A549 (cell line): ENCODE measurements at regions not wholly inside any gene's neighbourhood (a gene's known extent, or its start where the extent isn't known, plus 50 kb on each side); places are given as distances from the start of the nearest gene placed in this dataset.

Experiments
- BHLHE40 ChIP-seq: IDR thresholded peaks from 2 replicates; pipeline ENCODE4 v1.6.1; 2012; ENCODE audit warnings: low read depth, low read length, inconsistent platforms
- HDAC2 ChIP-seq: fragments of 200-600 bp; sonication (generic); IDR thresholded peaks from 2 replicates; pipeline ENCODE4 v1.6.1; 2016
- MAX ChIP-seq: IDR thresholded peaks from 2 replicates; pipeline ENCODE4 v1.6.1; 2012
- RFX5 ChIP-seq: fragments of 450-650 bp; IDR thresholded peaks from 2 replicates; pipeline ENCODE4 v1.7.1; 2014; ENCODE audit warnings: antibody characterized with exemption, mild to moderate bottlenecking, moderate library complexity
- USF2 ChIP-seq: fragments of 450-650 bp; IDR thresholded peaks from 2 replicates; pipeline ENCODE4 v1.6.1; 2014; ENCODE audit warnings: antibody characterized with exemption

GRCh38 chr19:33883859-33884519 lies 87.3 kb downstream of the KCTD15 start:
- TF ChIP-seq BHLHE40, result no peak
- no peak for TF ChIP-seq MAX
- no peak for TF ChIP-seq USF2
- TF ChIP-seq RFX5, result no peak
- TF ChIP-seq HDAC2, result no peak
